Neural progenitor cell (in vitro differentiated cells): ENCODE measurements at regions not wholly inside any gene's neighbourhood (a gene's known extent, or its start where the extent isn't known, plus 50 kb on each side); places are given as distances from the start of the nearest gene placed in this dataset.

Experiments used
- EZH2 ChIP-seq: fragments of 200-600 bp; sonication (generic); IDR thresholded peaks from 2 replicates; pipeline ENCODE4 v1.6.1; 2017; ENCODE audit warnings: antibody characterized with exemption, mild to moderate bottlenecking, moderate library complexity
- EZH2phosphoT487 ChIP-seq: fragments of 200-600 bp; sonication (generic); IDR thresholded peaks from 2 replicates; pipeline ENCODE4 v1.6.1; 2017; ENCODE audit warnings: antibody characterized with exemption
- TF ChIP-seq, protein P1 (sequence below): fragments of 200-600 bp; sonication (generic); IDR thresholded peaks from 2 replicates; pipeline ENCODE4 v1.5.1; 2017; ENCODE audit warnings: antibody characterized with exemption, mild to moderate bottlenecking

DNA sequence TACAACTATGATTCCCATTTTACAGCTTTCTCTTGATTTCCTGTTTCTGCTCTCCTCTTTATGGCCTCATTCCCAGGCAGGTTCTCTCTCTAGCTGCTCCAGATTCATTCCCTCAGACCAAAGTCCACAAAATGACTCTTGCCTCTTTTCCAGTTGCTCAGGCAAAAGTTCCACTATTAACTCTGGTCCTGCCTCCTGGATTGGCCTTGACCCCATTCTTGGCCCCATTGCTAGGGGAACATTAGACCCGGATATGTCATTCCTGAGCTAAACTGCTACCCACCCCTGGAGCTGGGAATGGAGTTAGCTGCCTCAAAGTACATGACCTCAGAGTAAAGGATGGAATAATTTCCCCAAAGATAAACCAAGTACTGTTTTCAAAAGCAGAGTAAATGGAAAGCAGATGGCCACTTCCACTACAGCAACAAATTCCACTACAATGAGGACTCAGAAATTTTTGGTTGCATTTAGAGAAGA, 73.0 kb upstream of the GAP43 start:
- TF ChIP-seq, protein P1, sequence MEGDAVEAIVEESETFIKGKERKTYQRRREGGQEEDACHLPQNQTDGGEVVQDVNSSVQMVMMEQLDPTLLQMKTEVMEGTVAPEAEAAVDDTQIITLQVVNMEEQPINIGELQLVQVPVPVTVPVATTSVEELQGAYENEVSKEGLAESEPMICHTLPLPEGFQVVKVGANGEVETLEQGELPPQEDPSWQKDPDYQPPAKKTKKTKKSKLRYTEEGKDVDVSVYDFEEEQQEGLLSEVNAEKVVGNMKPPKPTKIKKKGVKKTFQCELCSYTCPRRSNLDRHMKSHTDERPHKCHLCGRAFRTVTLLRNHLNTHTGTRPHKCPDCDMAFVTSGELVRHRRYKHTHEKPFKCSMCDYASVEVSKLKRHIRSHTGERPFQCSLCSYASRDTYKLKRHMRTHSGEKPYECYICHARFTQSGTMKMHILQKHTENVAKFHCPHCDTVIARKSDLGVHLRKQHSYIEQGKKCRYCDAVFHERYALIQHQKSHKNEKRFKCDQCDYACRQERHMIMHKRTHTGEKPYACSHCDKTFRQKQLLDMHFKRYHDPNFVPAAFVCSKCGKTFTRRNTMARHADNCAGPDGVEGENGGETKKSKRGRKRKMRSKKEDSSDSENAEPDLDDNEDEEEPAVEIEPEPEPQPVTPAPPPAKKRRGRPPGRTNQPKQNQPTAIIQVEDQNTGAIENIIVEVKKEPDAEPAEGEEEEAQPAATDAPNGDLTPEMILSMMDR = no peak
- TF ChIP-seq EZH2 = no peak
- TF ChIP-seq EZH2phosphoT487 = no peak
